MCF 10A (cell line): ENCODE measurements at regions not wholly inside any gene's neighbourhood (a gene's known extent, or its start where the extent isn't known, plus 50 kb on each side); places are given as distances from the start of the nearest gene placed in this dataset.

Experiments used
- BruUV-seq: library from RNA; stranded (reverse); fragments of 400-500 nt; replicated peaks from 2 replicates; lab custom pipeline; 2021; lab: Mats Ljungman, UMichigan
- CTCF ChIA-PET: fragments of 300-600 bp; sonication (Branson Sonifier 250); formaldehyde crosslinking; extraction: SDS; loops from one replicate; lab custom pipeline; 2021; ENCODE audit warnings: antibody characterized with exemption, inconsistent platforms; lab: Yijun Ruan, JAX
- POLR2A ChIA-PET: fragments of 300-600, 350-650 bp; sonication (Branson Sonifier 250); formaldehyde crosslinking; extraction: SDS; loops from one replicate; lab custom pipeline; 2020; ENCODE audit warnings: antibody characterized with exemption, inconsistent platforms; lab: Yijun Ruan, JAX
- DNase-seq: peaks from one replicate; pipeline ENCODE4 v3.0.0-alpha.2; 2018; ENCODE audit not compliant: unreplicated experiment
- H3K27ac Mint-ChIP-seq: one replicate; pipeline ENCODE4 v1.8.0; 2022; ENCODE audit warnings: mild to moderate bottlenecking, low read depth, mixed read lengths; ENCODE audit not compliant: unreplicated experiment
- H3K27me3 Mint-ChIP-seq: one replicate; pipeline ENCODE4 v1.8.0; 2022; ENCODE audit warnings: mixed read lengths; ENCODE audit not compliant: insufficient read depth, unreplicated experiment
- H3K36me3 Mint-ChIP-seq: one replicate; pipeline ENCODE4 v1.8.0; 2022; ENCODE audit warnings: mild to moderate bottlenecking, moderate library complexity, mixed read lengths; ENCODE audit not compliant: insufficient read depth, unreplicated experiment
- H3K4me1 Mint-ChIP-seq: one replicate; pipeline ENCODE4 v1.8.0; 2022; ENCODE audit warnings: mixed read lengths; ENCODE audit not compliant: insufficient read depth, unreplicated experiment
- H3K4me3 Mint-ChIP-seq: one replicate; pipeline ENCODE4 v1.8.0; 2022; ENCODE audit warnings: mild to moderate bottlenecking, moderate library complexity, mixed read lengths; ENCODE audit not compliant: unreplicated experiment
- H3K9me3 Mint-ChIP-seq: one replicate; pipeline ENCODE4 v1.8.0; 2022; ENCODE audit warnings: mixed read lengths; ENCODE audit not compliant: unreplicated experiment
- CTCF ChIP-seq: fragments of 200-600 bp; IDR thresholded peaks from one replicate; pipeline ENCODE4 v1.8.0; 2022; ENCODE audit warnings: antibody characterized with exemption, mild to moderate bottlenecking; ENCODE audit not compliant: unreplicated experiment
- intact Hi-C: fragments of 100-400 bp; cut with micrococcal nuclease; formaldehyde crosslinking; loops from 2 replicates; pipeline ENCODE4 v1.14.1; 2022

- Mint-ChIP-seq H3K4me1 (no peaks in the 10 kb centered on the region), H3K9me3 (no peaks in the 10 kb centered on the region), H3K27me3 (no peaks in the 10 kb centered on the region), H3K36me3 (no peaks in the 10 kb centered on the region), H3K4me3 (no peak overlapping the region), H3K27ac (no peak overlapping the region)
- POLR2A ChIA-PET, result no interaction called here
- CTCF ChIA-PET, result no interaction called here
- no peak for DNase-seq
- intact Hi-C loops, result no loop called here
- no peak for TF ChIP-seq CTCF
- no TSS peak for BruUV-seq
Observed at GRCh38 chr3:80097674-80098073, 329.9 kb upstream of the ROBO1 start.

GRCh38 chr3:80096909-80097308 is 329.1 kb upstream of the ROBO1 start:
- Mint-ChIP-seq H3K4me3 (no peak overlapping the region), H3K27ac (no peak overlapping the region), H3K9me3 (no peaks in the 10 kb centered on the region), H3K4me1 (no peaks in the 10 kb centered on the region), H3K27me3 (no peaks in the 10 kb centered on the region), H3K36me3 (no peaks in the 10 kb centered on the region)
- no peak for TF ChIP-seq CTCF
- intact Hi-C loops, result no loop called here
- DNase-seq, result no peak
- CTCF ChIA-PET, result no interaction called here
- POLR2A ChIA-PET, result no interaction called here
- no TSS peak for BruUV-seq

GRCh38 chr3:80094589-80094988 is 326.8 kb upstream of the ROBO1 start:
- ChIA-PET CTCF (interaction anchor here (0.7 kb wide), 1 partner anchor 10 kb away, joined by 4 read pairs; no protein-coding TSS in a partner anchor), POLR2A (no interaction called here)
- Mint-ChIP-seq H3K27me3 (no peaks in the 10 kb centered on the region), H3K9me3 (no peaks in the 10 kb centered on the region), H3K4me1 (no peaks in the 10 kb centered on the region), H3K4me3 (no peak overlapping the region), H3K27ac (no peak overlapping the region), H3K36me3 (no peaks in the 10 kb centered on the region)
- TF ChIP-seq CTCF, result no peak
- no peak for DNase-seq
- intact Hi-C loops, result no loop called here
- BruUV-seq, result no TSS peak

GRCh38 chr3:80087767-80088166 is 320.0 kb upstream of the ROBO1 start:
- no TSS peak for BruUV-seq
- no peaks in the 10 kb centered on the region for H3K9me3 Mint-ChIP-seq
- no peaks in the 10 kb centered on the region for H3K4me1 Mint-ChIP-seq
- no peak for TF ChIP-seq CTCF
- ChIA-PET POLR2A (no interaction called here), CTCF (no interaction called here)
- no peaks in the 10 kb centered on the region for H3K36me3 Mint-ChIP-seq
- H3K4me3 Mint-ChIP-seq, result no peak overlapping the region
- H3K27ac Mint-ChIP-seq, result no peak overlapping the region
- intact Hi-C loops, result no loop called here
- peak; percentile 2 for DNase-seq
- no peaks in the 10 kb centered on the region for H3K27me3 Mint-ChIP-seq
